HCT116 (cell line): ENCODE measurements at regions not wholly inside any gene's neighbourhood (a gene's known extent, or its start where the extent isn't known, plus 50 kb on each side); places are given as distances from the start of the nearest gene placed in this dataset.
A peak's percentile ranks its signal among the peaks of the same experiment; 100 is the strongest.

ENCODE experiments used
- ATAC-seq: fragments of 200-7000 bp; cut with Tn5 transposase; 2 replicates; pipeline ENCODE4 v1.9.1; 2020; ENCODE audit warnings: mild to moderate bottlenecking, moderate library complexity
- BruUV-seq: library from RNA; stranded (reverse); fragments of 400-500 nt; replicated peaks from 2 replicates; lab custom pipeline; 2021; lab: Mats Ljungman, UMichigan
- CTCF ChIA-PET: fragments of 300-600 bp; sonication (Branson Sonifier 250); formaldehyde crosslinking; loops from one replicate; lab custom pipeline; 2021; ENCODE audit warnings: antibody characterized with exemption; lab: Charles Lee
- POLR2A ChIA-PET: fragments of 300-600, 350-600 bp; sonication (Branson Sonifier 250); formaldehyde crosslinking; loops from one replicate; lab custom pipeline; 2021; ENCODE audit warnings: antibody characterized with exemption; lab: Charles Lee
- RAD21 ChIA-PET, 2 experiments: fragments of 300-600 bp; sonication (Branson Sonifier 250); formaldehyde crosslinking; loops; one replicate each; lab custom pipeline; 2023; ENCODE audit warnings: low total read pairs in 2 of 2; ENCODE audit not compliant: uncharacterized antibody in 2 of 2, unreplicated experiment in 2 of 2, low non-redundant PET in 1 of 2; lab: Charles Lee
- DNase-seq: peaks from one replicate; pipeline ENCODE4 v3.0.0-alpha.2; 2010; ENCODE audit warnings: low read depth, low spot score
- H2AFZ ChIP-seq: fragments of 200-600 bp; shearing (Covaris generic), sonication (generic); 2 replicates; pipeline ENCODE4 v1.6.1; 2017; ENCODE audit warnings: low read depth, mixed run types, mixed read lengths, antibody characterized with exemption, low read length; ENCODE audit not compliant: poor library complexity, severe bottlenecking
- H3K27ac ChIP-seq: 2 replicates; pipeline ENCODE4 v1.5.1; 2012; ENCODE audit warnings: low read depth, low read length
- H3K27me3 ChIP-seq: fragments of 200-600 bp; sonication (generic); 2 replicates; pipeline ENCODE4 v1.6.1; 2016; ENCODE audit warnings: mixed run types, low read length, mixed read lengths; ENCODE audit not compliant: insufficient read depth
- H3K36me3 ChIP-seq, 2 experiments: fragments of 200-500 bp in 1 of 2; fragments of 200-600 bp in 1 of 2; sonication (Bioruptor generic) in 1 of 2; sonication (generic) in 1 of 2; 2 replicates each; pipeline versions ENCODE4 v1.5.1 to v1.6.1; 2014 to 2016; ENCODE audit warnings: low read length in 2 of 2, inconsistent platforms in 1 of 2, mixed read lengths in 1 of 2, mixed run types in 1 of 2; ENCODE audit not compliant: insufficient read depth in 2 of 2, control insufficient read depth in 1 of 2
- H3K4me1 ChIP-seq, 2 experiments: fragments of 200-600 bp in 1 of 2; sonication (generic) in 1 of 2; 2 replicates each; pipeline versions ENCODE4 v1.5.1 to v1.6.1; 2012 to 2017; ENCODE audit warnings: low read length in 2 of 2, inconsistent platforms in 1 of 2, mild to moderate bottlenecking in 1 of 2, mixed read lengths in 1 of 2, mixed run types in 1 of 2, moderate library complexity in 1 of 2; ENCODE audit not compliant: insufficient read depth in 2 of 2, control insufficient read depth in 1 of 2
- H3K4me2 ChIP-seq: fragments of 200-600 bp; sonication (generic); 2 replicates; pipeline ENCODE4 v1.6.1; 2017; ENCODE audit warnings: mixed run types, low read length, mixed read lengths
- H3K4me3 ChIP-seq, 2 experiments: fragments of 200-600 bp in 1 of 2; sonication (generic) in 1 of 2; replicated peaks in 1 of 2; 2 replicates each; pipeline ENCODE4 v1.5.1; 2011 to 2016; ENCODE audit warnings: low read length in 2 of 2, control low read depth in 1 of 2, low read depth in 1 of 2, mild to moderate bottlenecking in 1 of 2, mixed read lengths in 1 of 2, mixed run types in 1 of 2
- H3K79me2 ChIP-seq: fragments of 200-600 bp; sonication (generic); 2 replicates; pipeline ENCODE4 v1.6.1; 2017; ENCODE audit warnings: mild to moderate bottlenecking, mixed run types, low read length, moderate library complexity, mixed read lengths; ENCODE audit not compliant: insufficient read depth
- H3K9ac ChIP-seq: fragments of 200-600 bp; sonication (generic); 2 replicates; pipeline ENCODE4 v1.6.1; 2016; ENCODE audit warnings: low read length, mixed read lengths
- H3K9me2 ChIP-seq: fragments of 200-600 bp; sonication (generic), shearing (Covaris generic); 2 replicates; pipeline ENCODE4 v1.6.1; 2017; ENCODE audit warnings: mixed run types, mild to moderate bottlenecking, moderate library complexity; ENCODE audit not compliant: insufficient read depth
- H3K9me3 ChIP-seq, 2 experiments: fragments of 200-500 bp in 1 of 2; fragments of 200-600 bp in 1 of 2; sonication (Bioruptor generic) in 1 of 2; sonication (generic) in 1 of 2; 2 replicates each; pipeline ENCODE4 v1.6.1; 2014 to 2017; ENCODE audit warnings: low read length in 2 of 2, mixed read lengths in 2 of 2, inconsistent platforms in 1 of 2, low read depth in 1 of 2, mild to moderate bottlenecking in 1 of 2, mixed run types in 1 of 2, moderate library complexity in 1 of 2; ENCODE audit not compliant: control insufficient read depth in 1 of 2, insufficient read depth in 1 of 2
- H4K20me1 ChIP-seq: fragments of 200-600 bp; sonication (generic), shearing (Covaris generic); 2 replicates; pipeline ENCODE4 v1.6.1; 2017; ENCODE audit warnings: mixed run types, mild to moderate bottlenecking, moderate library complexity; ENCODE audit not compliant: insufficient read depth
- CBX3 ChIP-seq: IDR thresholded peaks from 2 replicates; pipeline ENCODE4 v1.6.1; 2012; ENCODE audit warnings: low read depth
- CEBPB ChIP-seq: IDR thresholded peaks from 2 replicates; pipeline ENCODE4 v1.6.1; 2012; ENCODE audit warnings: low read depth
- CTCF ChIP-seq, 3 experiments: fragments of 200-600 bp in 1 of 3; sonication (generic) in 1 of 3; IDR thresholded peaks in 2 of 3; conservative IDR thresholded peaks in 1 of 3; 2 replicates each; pipeline ENCODE4 v1.5.1; 2012 to 2017; ENCODE audit warnings: low read depth in 2 of 3, low read length in 2 of 3, antibody characterized with exemption in 1 of 3, borderline replicate concordance in 1 of 3, control low read depth in 1 of 3, mild to moderate bottlenecking in 1 of 3, mixed read lengths in 1 of 3, mixed run types in 1 of 3, moderate library complexity in 1 of 3; ENCODE audit not compliant: insufficient read depth in 1 of 3
- EGR1 ChIP-seq: IDR thresholded peaks from 2 replicates; pipeline ENCODE4 v1.6.1; 2012; ENCODE audit warnings: low read depth
- ELF1 ChIP-seq: IDR thresholded peaks from 2 replicates; pipeline ENCODE4 v1.6.1; 2012; ENCODE audit warnings: low read depth, borderline replicate concordance
- EZH2 ChIP-seq: fragments of 200-600 bp; sonication (generic); IDR thresholded peaks from 2 replicates; pipeline ENCODE4 v1.6.1; 2017; ENCODE audit warnings: antibody characterized with exemption, mixed run types
- EZH2phosphoT487 ChIP-seq: fragments of 200-600 bp; IDR thresholded peaks from 2 replicates; pipeline ENCODE4 v1.6.1; 2018; ENCODE audit warnings: antibody characterized with exemption, borderline replicate concordance
- FOSL1 ChIP-seq: IDR thresholded peaks from 2 replicates; pipeline ENCODE4 v1.6.1; 2012; ENCODE audit warnings: low read depth
- JUND ChIP-seq: IDR thresholded peaks from 2 replicates; pipeline ENCODE4 v1.6.1; 2012
- REST ChIP-seq: IDR thresholded peaks from 2 replicates; pipeline ENCODE4 v1.6.1; 2012; ENCODE audit warnings: low read depth
- SIN3A ChIP-seq: IDR thresholded peaks from 2 replicates; pipeline ENCODE4 v1.6.1; 2012; ENCODE audit warnings: low read depth
- SP1 ChIP-seq: IDR thresholded peaks from 2 replicates; pipeline ENCODE4 v1.6.1; 2012; ENCODE audit warnings: low read depth
- SRF ChIP-seq: IDR thresholded peaks from 2 replicates; pipeline ENCODE4 v1.6.1; 2012; ENCODE audit warnings: low read depth
- TCF7L2 ChIP-seq: IDR thresholded peaks from 2 replicates; pipeline ENCODE4 v1.7.0; 2011; ENCODE audit warnings: borderline replicate concordance, inconsistent platforms; ENCODE audit not compliant: insufficient read depth, insufficient read length; ENCODE audit errors: extremely low read depth
- YY1 ChIP-seq: IDR thresholded peaks from 2 replicates; pipeline ENCODE4 v1.6.1; 2011; ENCODE audit warnings: low read length, low read depth, moderate library complexity, mild to moderate bottlenecking; ENCODE audit not compliant: insufficient replicate concordance; ENCODE audit errors: extremely low read depth
- ZBTB33 ChIP-seq: IDR thresholded peaks from 2 replicates; pipeline ENCODE4 v1.6.1; 2011; ENCODE audit warnings: mild to moderate bottlenecking, low read length, moderate library complexity; ENCODE audit not compliant: insufficient replicate concordance; ENCODE audit errors: extremely low read depth
- ZFX ChIP-seq: fragments of 450-650 bp; IDR thresholded peaks from 2 replicates; pipeline ENCODE4 v1.6.1; 2017
- ZNF274 ChIP-seq: fragments of 200-500 bp; sonication (Bioruptor generic); IDR thresholded peaks from 2 replicates; pipeline ENCODE4 v1.6.1; 2014; ENCODE audit warnings: mild to moderate bottlenecking, low read depth, low read length, inconsistent platforms
- intact Hi-C: fragments of 100-400 bp; cut with micrococcal nuclease; formaldehyde crosslinking; loops from 2 replicates; pipeline ENCODE4 v1.10.0; 2022

GRCh38 chr5:102628441-102629175 lies 126.5 kb upstream of the PAM start:
- H3K9me2 ChIP-seq = no peaks in the 10 kb centered on the region
- no peaks in the 10 kb centered on the region for H3K79me2 ChIP-seq
- ATAC-seq (peak; percentile 73), DNase-seq (peak; percentile 40)
- TF ChIP-seq SRF (0 out of 2 replicates have a peak, but pooled peaks have one; percentile 22), ZBTB33 (no peak), ZNF274 (no peak), FOSL1 (peak; percentile 60; the same call in 1 of the 2 replicates), REST (no peak), ZFX (no peak), CBX3 (no peak), JUND (peak; percentile 65), SIN3A (no peak), SP1 (peak; percentile 67), YY1 (no peak), CEBPB (0 out of 2 replicates have a peak, but pooled peaks have one; percentile 24), TCF7L2 (no peak), EZH2 (no peak), CTCF (IDR thresholded peaks at IDR 0.05 in 2 of 3, conservative IDR thresholded peaks at IDR 0.05 in 1 of 3; ENCODE audit: borderline replicate concordance in 1 of 3, insufficient read depth in 1 of 3, low read depth in 2 of 3, low read length in 2 of 3) (no peak), ELF1 (no peak), EGR1 (peak; percentile 65), EZH2phosphoT487 (no peak)
- peak overlapping the region; percentile 61 for H3K4me2 ChIP-seq
- BruUV-seq = no TSS peak
- peaks cover 20 to 31% of the 10 kb centered on the region in 2 experiments for H3K4me1 ChIP-seq
- H3K9me3 ChIP-seq = no peaks in the 10 kb centered on the region
- peak overlapping the region; percentile 58 for H3K27ac ChIP-seq
- H3K27me3 ChIP-seq = no peaks in the 10 kb centered on the region
- ChIA-PET POLR2A (no interaction called here), RAD21 (no interaction called here), CTCF (no interaction called here)
- intact Hi-C loops = no loop called here
- H3K4me3 ChIP-seq = 0 out of 4 replicates have a peak overlapping the region, but pooled peaks of 1 of the 2 experiments have one; percentile 8
- peak overlapping the region; percentile 7; the same call in 1 of the 2 replicates for H3K9ac ChIP-seq
- H3K36me3 ChIP-seq = no peaks in the 10 kb centered on the region
- no peaks in the 10 kb centered on the region for H4K20me1 ChIP-seq
- H2AFZ ChIP-seq = no peak overlapping the region
